ENCODE measurements at regions not wholly inside any gene's neighbourhood (a gene's known extent, or its start where the extent isn't known, plus 50 kb on each side); places are given as distances from the start of the nearest gene placed in this dataset.
"Not testable (repeated sequence)": the region's sequence is repeated elsewhere in the genome, so short reads cannot be mapped to it uniquely, and the experiment has no call there.

DNA sequence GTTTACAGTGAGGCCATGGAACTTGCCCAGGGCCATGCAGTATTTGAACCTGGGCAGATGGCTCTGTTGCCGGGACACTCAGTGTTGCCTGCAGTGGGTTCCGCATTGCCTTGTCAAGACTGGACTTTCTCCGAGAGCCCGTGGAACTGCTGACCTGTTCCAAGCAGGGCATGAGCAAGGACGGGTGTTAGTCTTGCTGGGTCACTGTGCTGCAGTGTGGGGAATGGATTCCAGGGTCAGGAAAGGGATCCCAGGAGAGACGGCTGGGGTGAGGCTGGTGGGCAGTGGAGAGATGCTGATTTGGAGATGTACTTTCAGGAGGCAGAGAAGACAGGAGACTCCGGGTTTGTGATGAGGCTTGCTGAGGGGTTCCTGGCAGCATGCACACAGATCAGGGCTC, 348.7 kb upstream of the HS6ST1 start:
- Histone ChIP-seq H3K27me3 (no peaks in the 10 kb centered on the region), H3K4me3 (no peak overlapping the region), H3K9ac (no peak overlapping the region), H3K4me1 (peaks cover 3 to 45% (median 28%) of the 10 kb centered on the region in 10 experiments; a peak in 18 of 20 replicates), H3K4me2 (peak overlapping the region in 3 of 11 experiments; percentile 47 to 67 (median 61); a peak in 3 of 22 replicates), H3K36me3 (no peaks in the 10 kb centered on the region), H3K27ac (no peak overlapping the region), H4K20me1 (no peaks in the 10 kb centered on the region), H3K9me3 (replicated peaks in 1 of 11) (peaks cover 0 to 18% (median 8%) of the 10 kb centered on the region in 11 experiments; a peak in 18 of 22 replicates)
- no peak for TF ChIP-seq Cebpa-rat (IDR thresholded peaks at IDR 0.05)

DNA sequence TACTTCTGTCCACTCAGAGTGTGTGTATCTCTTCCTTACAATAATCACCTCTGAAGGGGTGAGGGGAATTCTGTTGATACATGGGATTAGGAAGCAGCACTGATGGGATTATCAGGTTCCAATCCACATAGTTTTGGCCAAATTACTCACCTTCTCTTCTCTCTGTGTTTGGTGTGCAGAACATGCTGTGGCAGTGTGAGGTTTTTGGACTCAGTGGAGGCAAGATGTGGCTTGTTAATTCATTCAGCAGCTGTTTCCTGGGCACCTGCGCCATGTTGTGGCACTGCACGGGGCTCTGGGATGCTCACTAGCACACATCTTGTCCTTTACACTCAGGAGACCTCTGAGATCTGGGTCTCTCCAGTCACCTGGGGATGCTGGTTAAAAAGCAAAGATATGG, 350.3 kb upstream of the HS6ST1 start:
- Histone ChIP-seq H4K20me1 (no peaks in the 10 kb centered on the region), H3K9me3 (replicated peaks in 1 of 11) (peaks cover 0 to 28% (median 19%) of the 10 kb centered on the region in 11 experiments; a peak in 18 of 22 replicates), H3K27me3 (no peaks in the 10 kb centered on the region), H3K9ac (no peak overlapping the region), H3K4me2 (no peak overlapping the region; a peak in 1 of 22 replicates), H3K36me3 (no peaks in the 10 kb centered on the region), H3K27ac (no peak overlapping the region), H3K4me3 (no peak overlapping the region), H3K4me1 (peaks cover 0 to 34% (median 21%) of the 10 kb centered on the region in 10 experiments; a peak in 16 of 20 replicates)
- TF ChIP-seq Cebpa-rat (IDR thresholded peaks at IDR 0.05): no peak

DNA sequence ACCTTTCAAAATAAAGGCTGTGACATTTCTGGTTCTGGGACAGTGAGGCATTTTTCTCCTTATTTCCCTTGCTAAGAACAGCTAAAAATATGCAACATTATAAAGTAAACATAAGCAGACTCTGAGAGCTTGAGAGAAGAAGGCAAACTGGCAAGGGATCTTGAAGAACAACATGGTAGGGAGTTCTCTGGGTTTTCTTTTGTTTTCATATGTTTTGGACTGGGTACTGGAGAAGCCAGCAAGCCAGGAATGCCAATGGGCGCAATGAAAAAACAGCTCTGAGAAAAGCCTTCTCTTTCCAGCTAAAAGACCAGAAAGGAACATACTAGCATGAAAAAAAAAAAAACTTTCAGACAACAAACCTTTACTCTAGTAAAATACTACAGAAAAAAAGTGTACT, 351.4 kb upstream of the HS6ST1 start:
- Histone ChIP-seq H3K4me3 (no peak overlapping the region), H3K9me3 (replicated peaks in 1 of 11) (peaks cover 0 to 34% (median 21%) of the 10 kb centered on the region in 11 experiments; a peak in 18 of 22 replicates), H4K20me1 (no peaks in the 10 kb centered on the region), H3K27ac (no peak overlapping the region), H3K36me3 (no peaks in the 10 kb centered on the region), H3K9ac (no peak overlapping the region), H3K27me3 (no peaks in the 10 kb centered on the region), H3K4me1 (peaks cover 0 to 26% (median 14%) of the 10 kb centered on the region in 10 experiments; a peak in 15 of 20 replicates), H3K4me2 (no peak overlapping the region)
- no peak for TF ChIP-seq Cebpa-rat (IDR thresholded peaks at IDR 0.05)

GRCh38 chr2:128671981-128672757, 353.5 kb upstream of the HS6ST1 start:
- H3K36me3 ChIP-seq, H3K9ac ChIP-seq, H3K27ac ChIP-seq, H3K27me3 ChIP-seq, H3K4me2 ChIP-seq, H4K20me1 ChIP-seq, H3K4me3 ChIP-seq: not testable (repeated sequence)
- Histone ChIP-seq H3K4me1 (peaks cover 0 to 11% (median 0%) of the 10 kb centered on the region in 10 experiments; a peak in 6 of 20 replicates), H3K9me3 (replicated peaks in 1 of 11) (peaks cover 0 to 34% (median 21%) of the 10 kb centered on the region in 11 experiments; a peak in 18 of 22 replicates)

DNA sequence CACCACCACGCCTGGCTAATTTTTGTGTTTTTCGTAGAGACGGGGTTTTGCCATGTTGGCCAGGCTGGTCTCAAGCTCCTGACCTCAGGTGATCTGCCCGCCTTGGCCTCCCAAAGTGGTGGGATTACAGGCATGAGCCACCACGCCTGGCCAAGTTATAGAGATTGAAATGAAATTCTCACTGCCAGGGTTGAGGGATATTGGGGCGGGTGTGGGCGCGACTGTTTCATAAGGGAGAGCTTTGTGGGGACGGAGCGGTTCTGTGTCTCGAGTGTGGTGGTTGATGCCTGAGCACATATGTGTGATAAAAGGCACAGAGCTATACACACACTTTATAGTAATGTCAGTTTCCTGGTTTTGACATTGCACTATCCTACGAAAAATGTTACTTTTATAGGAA, 361.0 kb upstream of the HS6ST1 start:
- not testable (repeated sequence) for H3K27ac ChIP-seq, H3K4me3 ChIP-seq, H4K20me1 ChIP-seq, H3K36me3 ChIP-seq, H3K4me2 ChIP-seq, H3K9ac ChIP-seq
- H3K27me3 ChIP-seq: peaks cover 0 to 12% (median 0%) of the 10 kb centered on the region in 11 experiments; a peak in 2 of 22 replicates
- peaks cover 0 to 11% (median 0%) of the 10 kb centered on the region in 11 experiments; a peak in 4 of 22 replicates for H3K9me3 ChIP-seq (replicated peaks in 1 of 11)
- peaks cover 12 to 30% (median 19%) of the 10 kb centered on the region in 10 experiments; a peak in 17 of 20 replicates for H3K4me1 ChIP-seq

- Histone ChIP-seq H4K20me1 (0 out of 22 replicates have a peak, but pooled peaks cover 0 to 5% (median 0%) of the 10 kb centered on the region in 11 experiments), H3K4me1 (peaks cover 30 to 44% (median 37%) of the 10 kb centered on the region in 10 experiments), H3K4me3 (no peak overlapping the region), H3K4me2 (no peak overlapping the region; a peak in 1 of 22 replicates), H3K9me3 (replicated peaks in 1 of 11) (peaks cover 0 to 7% (median 0%) of the 10 kb centered on the region in 11 experiments; a peak in 1 of 22 replicates), H3K36me3 (no peaks in the 10 kb centered on the region), H3K27me3 (peaks cover 0 to 22% (median 0%) of the 10 kb centered on the region in 11 experiments; a peak in 3 of 22 replicates), H3K27ac (no peak overlapping the region), H3K9ac (no peak overlapping the region)
- TF ChIP-seq Cebpa-rat (IDR thresholded peaks at IDR 0.05): no peak
Measured at GRCh38 chr2:128681507-128681906, 362.8 kb upstream of the HS6ST1 start.

DNA sequence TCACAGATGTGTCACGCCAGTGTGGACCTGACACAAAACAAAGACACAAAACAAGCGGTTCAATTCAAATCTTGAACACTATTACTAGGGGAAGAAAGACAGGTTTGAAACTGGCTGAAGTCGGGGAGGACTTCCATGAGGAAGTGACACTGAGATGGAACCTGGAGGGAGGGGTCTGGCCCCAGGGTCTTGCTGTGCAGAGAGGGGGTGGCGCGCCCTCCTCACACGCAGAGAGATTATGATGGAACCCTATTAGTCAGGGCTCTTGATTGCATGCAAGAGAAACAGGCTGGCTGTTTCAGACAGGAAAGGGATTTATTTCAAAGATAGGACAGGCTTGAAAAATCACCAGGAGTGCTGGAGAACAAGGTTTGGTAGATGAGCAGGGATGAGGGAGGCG, 363.6 kb upstream of the HS6ST1 start:
- H3K4me2 ChIP-seq: peak overlapping the region in 9 of 11 experiments; percentile 17 to 46 (median 27); a peak in 12 of 22 replicates
- H3K27ac ChIP-seq: no peak overlapping the region
- H3K9me3 ChIP-seq (replicated peaks in 1 of 11): peaks cover 0 to 7% (median 0%) of the 10 kb centered on the region in 11 experiments; a peak in 1 of 22 replicates
- no peaks in the 10 kb centered on the region for H3K36me3 ChIP-seq
- 0 out of 22 replicates have a peak, but pooled peaks cover 0 to 5% (median 0%) of the 10 kb centered on the region in 11 experiments for H4K20me1 ChIP-seq
- no peak overlapping the region for H3K4me3 ChIP-seq
- H3K4me1 ChIP-seq: peaks cover 37 to 51% (median 44%) of the 10 kb centered on the region in 10 experiments
- H3K27me3 ChIP-seq: peaks cover 0 to 24% (median 0%) of the 10 kb centered on the region in 11 experiments; a peak in 4 of 22 replicates
- H3K9ac ChIP-seq: no peak overlapping the region
- TF ChIP-seq Cebpa-rat (IDR thresholded peaks at IDR 0.05): no peak

- Histone ChIP-seq H3K9ac (no peak overlapping the region), H3K4me1 (peaks cover 43 to 56% (median 49%) of the 10 kb centered on the region in 10 experiments), H3K9me3 (replicated peaks in 1 of 11) (peaks cover 0 to 7% (median 0%) of the 10 kb centered on the region in 11 experiments; a peak in 1 of 22 replicates), H3K4me2 (peak overlapping the region in 9 of 11 experiments; percentile 17 to 97 (median 30); a peak in 13 of 22 replicates), H3K27ac (no peak overlapping the region), H3K36me3 (no peaks in the 10 kb centered on the region), H4K20me1 (0 out of 22 replicates have a peak, but pooled peaks cover 0 to 5% (median 0%) of the 10 kb centered on the region in 11 experiments), H3K4me3 (no peak overlapping the region), H3K27me3 (peaks cover 0 to 29% (median 0%) of the 10 kb centered on the region in 11 experiments; a peak in 4 of 22 replicates)
- TF ChIP-seq Cebpa-rat (IDR thresholded peaks at IDR 0.05): no peak
Measured at GRCh38 chr2:128682729-128683284, 364.1 kb upstream of the HS6ST1 start.

- no peaks in the 10 kb centered on the region for H3K36me3 ChIP-seq
Measured at GRCh38 chr2:128684523-128684922, 365.9 kb upstream of the HS6ST1 start.

More at GRCh38 chr2:128684523-128684922, 365.9 kb upstream of the HS6ST1 start:
- TF ChIP-seq Cebpa-rat (IDR thresholded peaks at IDR 0.05): no peak
- H3K9me3 ChIP-seq (replicated peaks in 1 of 11): peaks cover 0 to 7% (median 0%) of the 10 kb centered on the region in 11 experiments; a peak in 1 of 22 replicates
- H3K4me1 ChIP-seq: peaks cover 48 to 74% (median 65%) of the 10 kb centered on the region in 10 experiments
- no peak overlapping the region for H3K4me3 ChIP-seq
- H3K9ac ChIP-seq: no peak overlapping the region
- H3K27me3 ChIP-seq: peaks cover 0 to 38% (median 0%) of the 10 kb centered on the region in 11 experiments; a peak in 5 of 22 replicates
- H3K4me2 ChIP-seq: peak overlapping the region in 10 of 11 experiments; percentile 86 to 97 (median 94); a peak in 18 of 22 replicates
- 0 out of 22 replicates have a peak, but pooled peaks cover 0 to 5% (median 0%) of the 10 kb centered on the region in 11 experiments for H4K20me1 ChIP-seq
- H3K27ac ChIP-seq: no peak overlapping the region

Data from BLaER1 treated with 17β-estradiol and CSF1 and Interleukin-3, amounts not matched to agents 10 nM and 100 nM (cell line).